Neuronal stem cell (in vitro differentiated cells): ENCODE measurements at regions not wholly inside any gene's neighbourhood (a gene's known extent, or its start where the extent isn't known, plus 50 kb on each side); places are given as distances from the start of the nearest gene placed in this dataset.

Experiments used
- DNase-seq: peaks from one replicate; pipeline ENCODE4 v3.0.0-alpha.2; 2013; ENCODE audit warnings: low spot score
- H2AFZ ChIP-seq: one replicate; pipeline ENCODE4 v1.6.1; 2013; ENCODE audit warnings: mild to moderate bottlenecking, low read length, inconsistent platforms
- H2AK5ac ChIP-seq: 2 replicates; pipeline ENCODE4 v1.6.1; 2013; ENCODE audit warnings: low read depth, mild to moderate bottlenecking, inconsistent platforms, low read length, moderate library complexity, mixed read lengths
- H2BK120ac ChIP-seq: 2 replicates; pipeline ENCODE4 v1.6.1; 2013; ENCODE audit warnings: low read depth, mild to moderate bottlenecking, inconsistent platforms, low read length, moderate library complexity, mixed read lengths
- H2BK12ac ChIP-seq: one replicate; pipeline ENCODE4 v1.6.1; 2013; ENCODE audit warnings: low read length, inconsistent platforms
- H2BK15ac ChIP-seq: 2 replicates; pipeline ENCODE4 v1.6.1; 2013; ENCODE audit warnings: mild to moderate bottlenecking, low read length, inconsistent platforms, mixed read lengths
- H2BK5ac ChIP-seq: one replicate; pipeline ENCODE4 v1.6.1; 2013; ENCODE audit warnings: inconsistent platforms, mild to moderate bottlenecking, low read length, moderate library complexity
- H3K14ac ChIP-seq: one replicate; pipeline ENCODE4 v1.6.1; 2013; ENCODE audit warnings: low read length, inconsistent platforms
- H3K18ac ChIP-seq: 2 replicates; pipeline ENCODE4 v1.6.1; 2013; ENCODE audit warnings: low read length, inconsistent platforms
- H3K23ac ChIP-seq: 2 replicates; pipeline ENCODE4 v1.6.1; 2013; ENCODE audit warnings: low read depth, mild to moderate bottlenecking, mixed read lengths, low read length, inconsistent platforms; ENCODE audit not compliant: poor library complexity
- H3K27ac ChIP-seq: replicated peaks from 3 replicates; pipeline ENCODE4 v1.5.1; 2013; ENCODE audit warnings: low read length, inconsistent platforms
- H3K27me3 ChIP-seq, 3 experiments: 2 replicates each; pipeline ENCODE4 v1.6.1; 2013; ENCODE audit warnings: low read length in 3 of 3, mild to moderate bottlenecking in 2 of 3, inconsistent platforms in 1 of 3, low read depth in 1 of 3, mixed read lengths in 1 of 3, moderate library complexity in 1 of 3; ENCODE audit not compliant: control insufficient read depth in 3 of 3, insufficient read depth in 3 of 3
- H3K36me3 ChIP-seq, 2 donors: replicated peaks in 1 of 2; 2 replicates each; pipeline ENCODE4 v1.6.1; 2013; ENCODE audit warnings: low read length in 2 of 2; ENCODE audit not compliant: control insufficient read depth in 2 of 2, insufficient read depth in 2 of 2
- H3K4ac ChIP-seq: 2 replicates; pipeline ENCODE4 v1.6.1; 2013; ENCODE audit warnings: inconsistent platforms, mild to moderate bottlenecking, low read length, moderate library complexity
- H3K4me1 ChIP-seq, 2 donors: 1 replicate in 1 of 2; 2 replicates in 1 of 2; pipeline ENCODE4 v1.6.1; 2013; ENCODE audit warnings: low read length in 2 of 2, low read depth in 1 of 2; ENCODE audit not compliant: control insufficient read depth in 2 of 2, insufficient read depth in 1 of 2
- H3K4me2 ChIP-seq: one replicate; pipeline ENCODE4 v1.6.1; 2013; ENCODE audit warnings: mild to moderate bottlenecking, low read length, inconsistent platforms; ENCODE audit not compliant: insufficient read depth, poor library complexity, severe bottlenecking
- H3K4me3 ChIP-seq, 2 donors: 2 replicates each; pipeline ENCODE4 v1.5.1; 2013; ENCODE audit warnings: low read length in 2 of 2, mild to moderate bottlenecking in 2 of 2, inconsistent platforms in 1 of 2, moderate library complexity in 1 of 2
- H3K79me1 ChIP-seq: one replicate; pipeline ENCODE4 v1.6.1; 2013; ENCODE audit warnings: low read depth, mild to moderate bottlenecking, inconsistent platforms, low read length, moderate library complexity
- H3K9ac ChIP-seq: one replicate; pipeline ENCODE4 v1.6.1; 2013; ENCODE audit warnings: mild to moderate bottlenecking, low read depth, low read length, inconsistent platforms; ENCODE audit not compliant: poor library complexity
- H3K9me3 ChIP-seq, 2 donors: replicated peaks in 1 of 2; 2 replicates each; pipeline versions ENCODE3 to v1.6.1; 2013; ENCODE audit warnings: low read length in 2 of 2, mild to moderate bottlenecking in 2 of 2, inconsistent platforms in 1 of 2, low read depth in 1 of 2, mixed read lengths in 1 of 2, moderate library complexity in 1 of 2; ENCODE audit not compliant: control insufficient read depth in 2 of 2, insufficient read depth in 1 of 2
- H4K8ac ChIP-seq: one replicate; pipeline ENCODE4 v1.6.1; 2013; ENCODE audit warnings: low read depth, mild to moderate bottlenecking, inconsistent platforms, low read length, moderate library complexity
- H4K91ac ChIP-seq: one replicate; pipeline ENCODE4 v1.6.1; 2013; ENCODE audit warnings: low read length, low read depth, mild to moderate bottlenecking, inconsistent platforms; ENCODE audit not compliant: poor library complexity
- WGBS, 2 donors: extraction: QIAGEN DNeasy Blood & Tissue Kit; methylation state at CpG; one replicate each; pipeline ENCODE4 v1.1.7; 2013; ENCODE audit warnings: missing lambda C conversion rate in 2 of 2, mixed read lengths in 1 of 2; ENCODE audit not compliant: insufficient read length in 2 of 2, insufficient replicate concordance in 1 of 2; ENCODE audit errors: extremely low coverage in 2 of 2; 5-methylcytosine and 5-hydroxymethylcytosine counted together

GRCh38 chr1:239311331-239311730, 75.0 kb upstream of the CHRM3 start:
- H3K27ac ChIP-seq = no peak overlapping the region
- no peak overlapping the region for H4K8ac ChIP-seq
- H4K91ac ChIP-seq = no peak overlapping the region
- no peaks in the 10 kb centered on the region for H3K9me3 ChIP-seq
- H3K4me1 ChIP-seq = no peaks in the 10 kb centered on the region
- H3K79me1 ChIP-seq = no peaks in the 10 kb centered on the region
- H2AFZ ChIP-seq = no peak overlapping the region
- no peak overlapping the region for H2BK5ac ChIP-seq
- H3K4me3 ChIP-seq = no peak overlapping the region
- H2BK120ac ChIP-seq = no peak overlapping the region
- H3K27me3 ChIP-seq = no peaks in the 10 kb centered on the region
- no peak overlapping the region for H2BK15ac ChIP-seq
- H2AK5ac ChIP-seq = no peak overlapping the region
- no peak overlapping the region for H3K4ac ChIP-seq
- H2BK12ac ChIP-seq = no peak overlapping the region
- no peaks in the 10 kb centered on the region for H3K36me3 ChIP-seq
- no peak overlapping the region for H3K23ac ChIP-seq
- H3K4me2 ChIP-seq = no peak overlapping the region
- no peak for DNase-seq
- no peak overlapping the region for H3K14ac ChIP-seq
- no CpG with 5 or more reads among the region's 5 CpGs for WGBS, 2 donors
- H3K9ac ChIP-seq = no peak overlapping the region
- H3K18ac ChIP-seq = no peak overlapping the region

GRCh38 chr1:239308701-239309333, 77.6 kb upstream of the CHRM3 start:
- Histone ChIP-seq H3K79me1 (no peaks in the 10 kb centered on the region), H4K8ac (no peak overlapping the region), H3K27me3 (no peaks in the 10 kb centered on the region), H2BK5ac (no peak overlapping the region), H3K4me2 (no peak overlapping the region), H2BK120ac (no peak overlapping the region), H2BK12ac (no peak overlapping the region), H3K9ac (no peak overlapping the region), H3K9me3 (no peaks in the 10 kb centered on the region), H3K4ac (no peak overlapping the region), H3K23ac (no peak overlapping the region), H3K14ac (no peak overlapping the region), H3K36me3 (no peaks in the 10 kb centered on the region), H3K4me3 (no peak overlapping the region), H2AFZ (no peak overlapping the region), H3K4me1 (no peaks in the 10 kb centered on the region), H3K27ac (no peak overlapping the region), H2AK5ac (no peak overlapping the region), H3K18ac (no peak overlapping the region), H4K91ac (no peak overlapping the region), H2BK15ac (no peak overlapping the region)
- no CpG with 5 or more reads among the region's 6 CpGs for WGBS, 2 donors
- peak; percentile 29 for DNase-seq

GRCh38 chr1:239307886-239308285, 78.5 kb upstream of the CHRM3 start:
- no peak overlapping the region for H3K27ac ChIP-seq
- no peak overlapping the region for H2BK5ac ChIP-seq
- no peak overlapping the region for H2BK15ac ChIP-seq
- DNase-seq = no peak
- no peak overlapping the region for H3K4me2 ChIP-seq
- H2AFZ ChIP-seq = no peak overlapping the region
- H3K4me3 ChIP-seq = no peak overlapping the region
- no peak overlapping the region for H3K9ac ChIP-seq
- no peaks in the 10 kb centered on the region for H3K36me3 ChIP-seq
- H3K14ac ChIP-seq = no peak overlapping the region
- H3K79me1 ChIP-seq = no peaks in the 10 kb centered on the region
- H4K91ac ChIP-seq = no peak overlapping the region
- no peak overlapping the region for H3K18ac ChIP-seq
- WGBS, 2 donors = no CpG with 5 or more reads among the region's 2 CpGs
- H4K8ac ChIP-seq = no peak overlapping the region
- H2BK12ac ChIP-seq = no peak overlapping the region
- H3K27me3 ChIP-seq = no peaks in the 10 kb centered on the region
- no peaks in the 10 kb centered on the region for H3K9me3 ChIP-seq
- no peak overlapping the region for H2BK120ac ChIP-seq
- H3K4me1 ChIP-seq = no peaks in the 10 kb centered on the region
- no peak overlapping the region for H3K23ac ChIP-seq
- H2AK5ac ChIP-seq = no peak overlapping the region
- no peak overlapping the region for H3K4ac ChIP-seq

- Histone ChIP-seq H2BK120ac (no peak overlapping the region), H3K4me3 (no peak overlapping the region), H3K36me3 (no peaks in the 10 kb centered on the region), H4K91ac (no peak overlapping the region), H2AFZ (no peak overlapping the region), H3K4me1 (no peaks in the 10 kb centered on the region), H3K9me3 (no peaks in the 10 kb centered on the region), H3K4ac (no peak overlapping the region), H3K79me1 (no peaks in the 10 kb centered on the region), H3K27ac (no peak overlapping the region), H3K23ac (no peak overlapping the region), H3K4me2 (no peak overlapping the region), H4K8ac (no peak overlapping the region), H3K27me3 (no peaks in the 10 kb centered on the region), H2BK5ac (no peak overlapping the region), H3K14ac (no peak overlapping the region), H3K9ac (no peak overlapping the region), H3K18ac (no peak overlapping the region), H2BK15ac (no peak overlapping the region), H2AK5ac (no peak overlapping the region), H2BK12ac (no peak overlapping the region)
- no peak for DNase-seq
- WGBS, 2 donors = no CpG with 5 or more reads among the region's 5 CpGs
These were observed 79.9 kb upstream of the CHRM3 start for GRCh38 chr1:239306426-239306825.
